ENCODE measurements at regions not wholly inside any gene's neighbourhood (a gene's known extent, or its start where the extent isn't known, plus 50 kb on each side); places are given as distances from the start of the nearest gene placed in this dataset.

DNA sequence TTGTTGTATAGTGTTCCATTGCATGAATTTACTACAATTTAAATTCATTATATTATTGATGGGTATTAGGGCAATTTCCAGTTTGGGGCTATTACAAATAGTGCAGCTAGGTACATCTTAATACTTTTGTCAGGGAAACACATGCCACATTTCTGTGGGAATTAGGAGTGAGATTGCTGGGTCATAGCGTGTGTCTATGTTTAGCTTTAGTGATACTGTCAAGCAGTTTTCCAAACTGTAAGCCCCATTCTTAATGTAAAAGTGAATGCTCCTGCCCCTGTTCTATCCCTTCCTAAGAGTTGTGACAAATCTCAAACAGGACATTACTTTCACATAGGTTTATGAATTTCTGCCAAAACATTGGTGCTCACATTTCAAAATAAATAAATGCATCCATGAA, 184.5 kb upstream of the ANKRD28 start:
- TF ChIP-seq, protein P1, sequence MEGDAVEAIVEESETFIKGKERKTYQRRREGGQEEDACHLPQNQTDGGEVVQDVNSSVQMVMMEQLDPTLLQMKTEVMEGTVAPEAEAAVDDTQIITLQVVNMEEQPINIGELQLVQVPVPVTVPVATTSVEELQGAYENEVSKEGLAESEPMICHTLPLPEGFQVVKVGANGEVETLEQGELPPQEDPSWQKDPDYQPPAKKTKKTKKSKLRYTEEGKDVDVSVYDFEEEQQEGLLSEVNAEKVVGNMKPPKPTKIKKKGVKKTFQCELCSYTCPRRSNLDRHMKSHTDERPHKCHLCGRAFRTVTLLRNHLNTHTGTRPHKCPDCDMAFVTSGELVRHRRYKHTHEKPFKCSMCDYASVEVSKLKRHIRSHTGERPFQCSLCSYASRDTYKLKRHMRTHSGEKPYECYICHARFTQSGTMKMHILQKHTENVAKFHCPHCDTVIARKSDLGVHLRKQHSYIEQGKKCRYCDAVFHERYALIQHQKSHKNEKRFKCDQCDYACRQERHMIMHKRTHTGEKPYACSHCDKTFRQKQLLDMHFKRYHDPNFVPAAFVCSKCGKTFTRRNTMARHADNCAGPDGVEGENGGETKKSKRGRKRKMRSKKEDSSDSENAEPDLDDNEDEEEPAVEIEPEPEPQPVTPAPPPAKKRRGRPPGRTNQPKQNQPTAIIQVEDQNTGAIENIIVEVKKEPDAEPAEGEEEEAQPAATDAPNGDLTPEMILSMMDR (IDR thresholded peaks at IDR 0.05) = no peak
- TF ChIP-seq EP300 (IDR thresholded peaks at IDR 0.05) = no peak
- no peak for TF ChIP-seq POLR2A (IDR thresholded peaks at IDR 0.05)
